Erythroblast (primary cell): ENCODE measurements at regions not wholly inside any gene's neighbourhood (a gene's known extent, or its start where the extent isn't known, plus 50 kb on each side); places are given as distances from the start of the nearest gene placed in this dataset.

ENCODE experiments used
- GATA1 ChIP-seq: IDR thresholded peaks from 2 replicates; pipeline ENCODE4 v1.6.1; 2011; ENCODE audit warnings: low read depth, mild to moderate bottlenecking, control low read depth, low read length, moderate library complexity
- POLR2A ChIP-seq: IDR thresholded peaks from 2 replicates; pipeline ENCODE4 v1.6.1; 2011; ENCODE audit warnings: mild to moderate bottlenecking, low read length

GRCh38 chr10:22851865-22852239, 76.0 kb upstream of the ARMC3 start:
- TF ChIP-seq POLR2A (no peak), GATA1 (no peak)
